GM21390 (cell line): ENCODE measurements at regions not wholly inside any gene's neighbourhood (a gene's known extent, or its start where the extent isn't known, plus 50 kb on each side); places are given as distances from the start of the nearest gene placed in this dataset.
"Not testable (repeated sequence)": the region's sequence is repeated elsewhere in the genome, so short reads cannot be mapped to it uniquely, and the experiment has no call there.

Experiments
- ATAC-seq: cut with Tn5 transposase; IDR thresholded peaks from one replicate; pipeline ENCODE4 v1.9.1; 2021; ENCODE audit not compliant: unreplicated experiment

GRCh38 chr2:13508671-13509070 is 791.9 kb downstream of the TRIB2 start:
- no peak for ATAC-seq

DNA sequence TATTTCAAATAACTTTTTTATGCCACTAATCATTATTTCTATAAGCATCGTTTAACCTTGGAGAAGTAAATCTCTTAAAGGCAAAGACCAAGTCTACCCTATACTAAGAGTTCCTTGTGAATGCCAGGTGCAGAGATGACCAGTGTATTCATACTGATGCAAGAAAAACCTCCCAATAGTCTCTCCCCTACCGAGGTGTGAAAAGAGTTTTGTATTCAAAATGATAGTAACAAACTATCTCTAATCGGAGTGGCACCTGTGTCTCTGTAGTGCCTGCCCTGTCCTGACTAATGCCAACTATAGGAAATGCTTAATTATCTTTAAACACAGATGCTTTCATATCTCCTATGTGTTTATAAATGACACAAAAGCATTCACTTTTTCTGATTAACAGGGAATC is 798.5 kb downstream of the TRIB2 start:
- no peak for ATAC-seq

DNA sequence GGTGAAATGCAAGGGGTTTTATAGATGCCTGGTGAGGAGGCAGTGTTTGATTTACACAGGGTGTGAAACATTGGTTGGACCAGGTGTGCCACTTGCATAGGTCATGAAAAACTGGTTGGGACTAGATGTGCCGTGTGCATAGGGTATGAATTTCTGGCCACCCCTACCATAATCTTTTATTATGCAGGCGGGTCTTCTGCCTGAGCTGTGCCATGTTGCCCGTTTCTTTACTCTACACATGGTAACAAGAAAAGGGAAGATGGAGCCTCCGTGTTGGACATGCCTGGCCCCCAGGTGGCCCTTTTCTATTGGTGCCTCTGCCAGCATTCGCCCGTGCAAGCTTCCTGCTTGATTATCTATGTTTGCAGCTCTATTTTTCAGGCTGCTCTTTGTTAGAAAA is 805.4 kb downstream of the TRIB2 start:
- no peak for ATAC-seq

DNA sequence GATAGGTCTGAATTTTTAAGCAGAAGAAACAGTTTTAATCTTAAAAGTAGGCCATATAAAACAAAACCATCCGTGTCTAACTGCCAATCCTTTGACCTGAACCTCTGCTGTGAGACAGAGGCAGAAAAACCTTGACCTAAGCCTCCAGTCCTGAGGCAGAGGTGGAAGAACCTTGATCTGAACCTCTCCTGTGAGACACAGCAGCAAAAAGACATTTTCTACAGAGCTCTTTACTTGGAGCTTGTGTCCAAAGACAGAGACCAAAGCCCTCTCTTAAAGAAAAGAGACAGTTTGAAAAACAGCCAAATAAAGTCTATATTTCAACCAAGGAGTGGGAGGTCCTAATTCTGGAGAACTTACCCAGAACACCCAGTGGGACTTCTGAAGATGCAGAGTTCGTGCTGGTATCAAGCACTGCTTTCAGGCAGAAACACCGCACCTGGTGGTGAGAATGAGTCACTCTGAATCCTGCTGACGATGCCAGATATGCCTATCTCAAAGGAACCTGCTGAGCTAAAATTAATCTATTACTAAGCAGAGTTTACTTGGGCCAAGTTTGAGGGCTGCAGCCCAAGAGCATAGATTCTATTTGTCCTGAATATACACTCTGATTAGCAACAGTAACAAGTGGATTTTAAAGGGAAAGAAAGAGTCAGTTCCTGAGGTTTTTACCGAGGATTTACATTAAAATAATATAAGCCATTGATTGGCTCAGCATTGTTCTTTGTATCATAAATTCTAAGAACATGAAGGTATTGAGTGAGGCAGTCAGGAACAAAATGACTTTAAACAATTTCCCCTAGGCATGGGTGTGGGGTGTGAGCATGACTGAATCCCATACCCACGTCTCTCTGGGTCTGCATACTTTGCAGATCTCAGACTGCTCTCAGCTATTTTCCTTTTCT is 806.4 kb downstream of the TRIB2 start:
- peak; percentile 93 for ATAC-seq

- ATAC-seq = peak; percentile 25
These were observed 807.8 kb downstream of the TRIB2 start for GRCh38 chr2:13524492-13524891.

GRCh38 chr2:13531735-13532410 is 815.1 kb downstream of the TRIB2 start:
- ATAC-seq = peak; percentile 51

DNA sequence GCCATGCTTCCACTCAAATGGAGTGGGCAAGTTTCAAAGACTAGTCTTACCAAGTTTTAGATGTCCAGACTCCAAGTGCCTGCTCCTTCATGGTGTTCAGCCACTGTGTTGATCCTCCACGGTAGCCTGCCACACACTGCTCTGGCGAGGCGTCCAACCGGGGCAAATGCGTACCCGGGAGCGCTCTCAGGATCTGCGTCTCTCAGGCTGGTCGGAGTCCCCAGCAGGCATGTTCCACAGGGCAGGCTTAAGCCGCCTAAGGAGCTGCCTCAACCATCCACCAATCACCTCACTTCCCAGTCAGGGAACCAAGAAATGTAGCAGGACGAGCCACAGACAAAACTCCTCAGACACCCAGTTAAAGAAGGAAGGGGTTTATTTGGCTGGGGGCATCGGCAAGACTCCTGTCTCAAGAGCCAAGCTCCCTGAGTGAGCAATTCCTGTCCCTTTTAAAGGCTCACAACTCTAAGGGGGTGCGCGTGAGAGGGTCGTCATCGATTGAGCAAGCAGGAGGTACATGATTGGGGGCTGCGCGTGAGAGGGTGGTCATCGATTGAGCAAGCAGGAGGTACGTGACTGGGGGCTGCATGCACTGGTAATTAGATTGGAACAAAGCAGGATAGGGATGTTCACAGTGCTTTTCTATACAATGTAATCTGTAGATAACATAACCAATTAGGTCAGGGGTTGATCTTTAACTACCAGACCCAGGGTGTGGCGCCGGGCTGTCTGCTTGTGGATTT is 816.2 kb downstream of the TRIB2 start:
- ATAC-seq = not testable (repeated sequence)

DNA sequence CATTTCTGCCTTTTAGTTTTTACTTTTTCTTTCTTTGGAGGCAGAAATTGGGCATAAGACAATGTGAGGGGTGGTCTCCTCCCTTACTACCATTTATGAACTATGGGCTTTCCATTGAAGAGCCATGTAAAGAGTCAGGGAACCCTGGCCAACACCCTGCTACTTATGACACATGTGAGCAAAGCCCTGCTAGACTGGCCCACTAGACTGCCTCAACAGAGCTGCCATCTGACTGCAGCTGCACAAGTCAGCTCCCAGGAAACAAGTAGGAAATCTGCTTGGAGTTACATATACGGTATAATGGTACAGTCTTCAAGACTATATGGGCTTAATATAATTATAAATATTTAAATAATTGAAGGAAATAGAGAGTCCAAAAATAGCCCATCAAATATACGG is 816.8 kb downstream of the TRIB2 start:
- no peak for ATAC-seq

GRCh38 chr2:13536941-13537340 is 820.2 kb downstream of the TRIB2 start:
- ATAC-seq = no peak

GRCh38 chr2:13537771-13538349 is 821.1 kb downstream of the TRIB2 start:
- no peak for ATAC-seq

- no peak for ATAC-seq
These were observed 822.6 kb downstream of the TRIB2 start for GRCh38 chr2:13539296-13539695.

DNA sequence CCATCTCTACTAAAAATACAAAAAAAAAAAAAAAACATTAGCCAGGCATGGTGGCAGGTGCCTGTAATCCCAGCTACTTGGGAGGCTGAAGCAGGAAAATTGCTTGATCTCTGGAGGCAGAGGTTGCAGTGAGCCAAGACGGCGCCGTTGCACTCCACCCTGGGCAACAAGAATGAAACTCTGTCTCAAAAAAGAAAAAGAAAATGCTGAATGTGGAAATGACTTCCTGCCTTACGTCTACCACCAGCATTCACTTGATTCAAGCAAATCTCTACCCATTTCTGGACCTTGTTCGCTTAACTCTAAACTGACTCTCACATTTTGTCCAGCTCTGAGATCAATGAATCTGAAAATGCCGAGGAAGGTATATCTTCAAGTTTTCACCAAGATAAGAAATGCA is 825.3 kb downstream of the TRIB2 start:
- no peak for ATAC-seq

- no peak for ATAC-seq
These were observed 825.9 kb downstream of the TRIB2 start for GRCh38 chr2:13542642-13543041.

DNA sequence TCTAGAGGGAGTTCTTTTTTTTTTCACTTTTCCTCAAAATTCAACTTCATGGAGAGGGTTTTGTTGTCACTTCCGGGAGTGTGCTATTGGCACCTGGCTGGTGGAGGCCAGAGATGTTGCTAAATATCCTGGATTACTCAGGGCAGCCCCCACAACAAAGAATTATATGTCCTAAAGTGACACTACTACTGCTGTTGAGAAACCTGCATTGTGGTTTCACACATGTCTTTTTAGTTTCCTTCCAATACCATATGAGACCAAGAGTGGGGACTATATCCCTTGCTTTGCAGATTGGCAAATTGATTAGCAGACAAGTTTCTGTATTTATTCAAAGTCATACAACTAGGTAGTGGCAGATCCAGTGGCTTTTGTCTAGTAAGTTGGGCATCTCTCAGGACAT is 826.8 kb downstream of the TRIB2 start:
- peak; percentile 78 for ATAC-seq

GRCh38 chr2:13545320-13545719 is 828.6 kb downstream of the TRIB2 start:
- ATAC-seq = no peak

DNA sequence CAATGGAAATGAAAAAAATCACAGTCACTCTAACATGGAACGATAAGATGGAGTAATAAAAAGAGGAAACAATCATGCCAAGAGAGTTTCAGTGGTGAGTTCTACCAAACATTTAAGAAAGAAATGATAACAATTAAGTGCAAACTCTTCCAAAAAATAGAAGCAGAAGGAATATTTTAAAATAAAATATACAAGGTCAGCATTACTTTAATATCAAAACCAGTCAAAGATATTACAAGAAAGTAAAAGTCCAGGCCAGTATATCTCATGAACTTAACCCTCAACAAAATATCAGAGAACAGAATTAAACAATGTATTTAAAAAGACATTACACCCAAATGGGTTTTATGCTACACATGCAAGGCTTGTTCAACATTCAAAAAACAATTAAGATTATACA is 829.4 kb downstream of the TRIB2 start:
- ATAC-seq = no peak

DNA sequence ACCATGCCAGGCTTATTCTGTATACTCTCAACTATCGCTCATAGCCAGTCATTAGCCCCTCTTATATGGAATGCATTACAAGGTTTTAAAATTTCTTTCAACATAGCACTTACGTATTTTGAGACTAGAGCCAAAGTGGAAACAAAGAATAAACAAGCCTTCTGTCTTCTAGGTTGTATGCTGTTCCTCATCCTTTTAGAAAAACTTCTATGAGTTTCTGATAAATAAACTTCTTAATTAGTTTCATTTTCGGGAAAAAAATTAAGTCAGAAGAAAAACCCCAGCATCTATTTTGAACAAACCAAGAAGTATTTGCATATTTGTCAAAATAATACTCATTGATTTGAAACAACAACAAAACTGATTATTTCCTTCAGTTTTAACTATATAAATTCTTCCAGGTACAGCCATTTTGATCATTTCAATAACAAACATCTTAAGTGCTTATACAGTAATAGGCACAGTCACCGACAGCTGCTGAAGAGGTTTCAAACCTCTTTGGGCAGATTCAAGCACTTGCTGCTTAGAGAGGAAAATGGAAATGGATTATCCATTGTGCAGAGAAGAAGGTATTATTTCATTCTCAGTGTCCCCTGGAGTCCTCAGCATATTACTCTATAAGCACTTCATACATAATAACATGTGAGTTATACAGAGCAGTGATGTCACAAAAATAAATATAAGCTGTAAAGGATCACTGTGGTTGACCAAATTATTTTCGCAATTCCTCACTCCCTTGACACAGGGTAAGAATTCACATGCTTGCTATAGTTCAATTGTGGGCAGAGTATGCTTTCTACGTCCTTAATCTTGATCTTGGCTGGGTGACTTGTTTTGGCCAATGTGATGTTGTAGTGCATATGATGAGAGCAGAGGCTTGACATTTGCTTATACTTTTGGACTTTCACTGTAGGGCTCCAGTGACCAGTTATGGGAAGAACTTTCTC is 833.8 kb downstream of the TRIB2 start:
- no peak for ATAC-seq

GRCh38 chr2:13558368-13558767 is 841.6 kb downstream of the TRIB2 start:
- peak; percentile 60 for ATAC-seq

GRCh38 chr2:13560322-13560721 is 843.6 kb downstream of the TRIB2 start:
- peak; percentile 74 for ATAC-seq

DNA sequence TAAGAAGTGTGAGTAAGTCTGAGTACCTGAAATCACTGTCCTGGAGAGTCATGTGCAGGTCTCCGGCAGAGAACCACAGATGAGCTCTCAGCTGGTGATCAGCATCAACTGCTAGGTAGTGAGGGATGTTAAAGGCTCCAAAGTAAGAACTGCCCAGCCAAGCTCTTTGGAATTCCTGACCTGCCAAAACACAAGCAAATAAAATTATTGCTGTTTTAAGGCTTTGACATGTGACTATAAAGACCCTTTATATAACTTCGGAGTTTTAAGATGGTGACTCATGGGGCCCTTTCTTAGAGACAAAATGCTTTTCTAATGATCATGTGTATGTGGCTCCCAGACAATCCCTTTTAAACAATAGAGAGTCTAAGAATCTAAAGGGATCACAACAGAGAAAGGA is 855.7 kb downstream of the TRIB2 start:
- no peak for ATAC-seq
